Activated T-cell treated with anti-CD3 and anti-CD28 coated beads, Interleukin-2, amount 50 U/mL, for 4 hours (primary cell): ENCODE measurements at regions not wholly inside any gene's neighbourhood (a gene's known extent, or its start where the extent isn't known, plus 50 kb on each side); places are given as distances from the start of the nearest gene placed in this dataset.
A peak's percentile ranks its signal among the peaks of the same experiment; 100 is the strongest.
"Not testable (repeated sequence)": the region's sequence is repeated elsewhere in the genome, so short reads cannot be mapped to it uniquely, and the experiment has no call there.

ENCODE experiments used
- ATAC-seq, 2 donors: fragments of 200-7000 bp; cut with Tn5 transposase; one replicate each; pipeline ENCODE4 v1.10.0; 2021
- DNase-seq: peaks from one replicate; pipeline ENCODE4 v3.0.0-alpha.2; 2020
- H3K27me3 Mint-ChIP-seq: one replicate; pipeline ENCODE4 v1.8.0; 2021; ENCODE audit warnings: low read depth, mixed read lengths
- H3K36me3 Mint-ChIP-seq: one replicate; pipeline ENCODE4 v1.8.0; 2022; ENCODE audit warnings: mixed read lengths; ENCODE audit not compliant: insufficient read depth
- H3K4me1 Mint-ChIP-seq: one replicate; pipeline ENCODE4 v1.8.0; 2021; ENCODE audit warnings: low read depth, mixed read lengths
- H3K4me3 Mint-ChIP-seq: one replicate; pipeline ENCODE4 v1.8.0; 2021; ENCODE audit warnings: mild to moderate bottlenecking, moderate library complexity, mixed read lengths
- H3K9me3 Mint-ChIP-seq: one replicate; pipeline ENCODE4 v1.8.0; 2021; ENCODE audit warnings: mixed read lengths

DNA sequence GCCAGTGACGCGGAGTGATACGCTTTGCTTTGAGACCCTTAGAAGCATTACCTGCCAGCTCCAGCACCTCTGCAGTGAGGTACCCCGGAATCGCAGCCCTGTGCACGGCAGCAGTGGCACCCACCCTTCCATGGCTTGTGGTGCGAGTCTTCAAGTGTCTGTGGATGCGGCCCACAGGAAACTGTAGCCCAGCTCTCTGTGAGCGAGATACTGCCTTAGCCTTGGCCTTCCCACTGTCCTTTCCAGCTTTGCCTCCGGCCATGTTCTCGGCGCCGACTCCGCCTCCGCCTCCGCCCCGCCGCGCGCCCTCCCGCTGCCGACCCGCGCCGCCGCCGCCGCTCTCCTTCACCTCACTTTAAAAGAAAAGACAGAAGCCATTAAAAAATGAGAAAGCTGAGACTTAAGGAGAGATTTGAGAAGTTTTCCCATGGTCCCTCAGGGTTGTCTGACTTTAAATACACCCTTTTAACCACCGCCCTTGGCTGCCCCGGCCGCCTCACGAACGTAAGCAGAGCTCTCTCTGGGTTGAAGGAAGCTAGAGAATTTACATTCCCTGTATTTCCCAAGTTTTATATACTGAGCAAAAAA lies 78.5 kb upstream of the FAM174B start:
- Mint-ChIP-seq H3K27me3 (peaks cover 18% of the 10 kb centered on the region), H3K36me3 (no peaks in the 10 kb centered on the region), H3K4me1 (no peaks in the 10 kb centered on the region), H3K9me3 (no peaks in the 10 kb centered on the region), H3K4me3 (peak overlapping the region; percentile 79)
- ATAC-seq (peak; percentile 75 to 82), DNase-seq (no peak)

DNA sequence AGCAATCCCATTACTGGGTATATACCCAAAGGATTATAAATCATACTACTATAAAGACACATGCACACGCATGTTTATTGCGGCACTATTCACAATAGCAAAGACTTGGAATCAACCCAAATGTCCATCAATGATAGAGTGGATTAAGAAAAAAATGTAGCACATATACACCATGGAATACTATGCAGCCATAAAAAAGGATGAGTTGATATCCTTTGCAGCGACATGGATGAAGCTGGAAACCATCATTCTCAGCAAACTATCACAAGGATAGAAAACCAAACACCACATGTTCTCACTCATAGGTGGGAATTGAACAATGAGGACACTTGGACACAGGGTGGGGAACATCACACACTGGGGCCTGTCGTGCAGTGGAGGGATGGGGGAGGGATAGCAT lies 83.7 kb upstream of the FAM174B start:
- DNase-seq, H3K36me3 Mint-ChIP-seq, H3K9me3 Mint-ChIP-seq, H3K4me1 Mint-ChIP-seq, ATAC-seq, H3K4me3 Mint-ChIP-seq: not testable (repeated sequence)
- H3K27me3 Mint-ChIP-seq, result peaks cover 18% of the 10 kb centered on the region

DNA sequence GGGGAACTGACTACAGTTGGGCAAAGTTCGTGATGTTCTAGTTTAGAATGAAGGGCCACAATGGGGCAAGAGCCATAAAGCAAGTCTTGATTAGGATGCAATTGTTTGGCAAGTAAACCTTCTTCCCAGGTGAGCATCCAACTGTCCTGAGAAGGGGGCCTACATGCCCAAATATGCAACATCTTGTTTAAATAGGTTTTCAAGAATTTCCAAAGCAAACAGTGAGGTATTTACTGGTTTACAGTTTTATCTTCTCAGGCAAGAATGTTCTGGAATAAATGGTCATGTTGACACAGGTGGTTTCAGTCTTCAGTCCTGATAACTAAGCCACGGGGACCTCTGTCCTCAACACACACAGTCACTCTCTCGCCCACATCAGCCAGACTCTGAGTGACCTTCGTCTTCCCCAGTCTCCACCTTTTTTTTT lies 90.3 kb upstream of the FAM174B start:
- no peaks in the 10 kb centered on the region for H3K4me1 Mint-ChIP-seq
- H3K9me3 Mint-ChIP-seq, result no peaks in the 10 kb centered on the region
- H3K36me3 Mint-ChIP-seq, result no peaks in the 10 kb centered on the region
- H3K27me3 Mint-ChIP-seq, result peaks cover 1% of the 10 kb centered on the region
- ATAC-seq (no peak), DNase-seq (no peak)
- H3K4me3 Mint-ChIP-seq, result no peak overlapping the region

DNA sequence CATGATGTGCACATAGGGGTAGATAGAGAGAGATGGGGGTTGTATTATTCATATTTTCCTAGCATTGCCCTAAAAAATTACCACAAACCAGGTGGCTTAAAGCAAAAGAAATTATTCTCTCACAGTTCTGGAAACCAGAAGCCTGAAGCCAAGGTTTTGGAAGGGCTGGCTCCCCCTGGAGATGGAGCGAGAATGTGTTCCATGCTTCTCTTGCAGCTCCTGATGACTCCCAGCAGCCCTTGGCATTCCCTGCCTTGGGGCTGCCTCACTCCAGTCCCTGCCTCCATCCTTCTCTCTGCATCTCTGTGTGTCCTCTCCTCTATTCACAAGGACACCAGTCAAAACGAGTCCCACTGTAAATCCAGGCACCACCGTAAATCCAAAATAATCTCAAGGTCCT lies 91.5 kb upstream of the FAM174B start:
- Mint-ChIP-seq H3K36me3 (no peaks in the 10 kb centered on the region), H3K27me3 (no peaks in the 10 kb centered on the region), H3K4me3 (no peak overlapping the region), H3K4me1 (no peaks in the 10 kb centered on the region), H3K9me3 (no peaks in the 10 kb centered on the region)
- ATAC-seq, result no peak
- no peak for DNase-seq

DNA sequence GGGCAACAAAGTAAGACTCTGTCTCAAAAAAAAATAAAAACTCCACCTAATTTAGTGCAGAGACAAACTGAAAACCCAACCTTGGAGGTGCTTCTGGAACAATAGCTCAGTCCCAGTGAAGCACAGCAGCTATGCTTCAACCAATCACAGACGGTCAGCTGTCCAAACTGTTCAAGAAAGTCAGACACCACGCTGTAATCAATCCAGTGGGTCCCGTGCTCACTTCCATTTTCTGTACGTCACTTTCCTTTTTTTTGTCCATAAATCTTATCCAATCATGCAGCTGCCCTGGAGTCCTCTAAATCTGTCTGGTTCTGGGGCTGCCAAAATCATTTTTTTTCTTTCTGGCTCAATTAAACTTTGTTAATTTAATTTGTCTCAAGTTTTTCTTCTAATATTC lies 93.6 kb upstream of the FAM174B start:
- ATAC-seq (no peak), DNase-seq (no peak)
- Mint-ChIP-seq H3K36me3 (no peaks in the 10 kb centered on the region), H3K9me3 (no peaks in the 10 kb centered on the region), H3K4me1 (no peaks in the 10 kb centered on the region), H3K4me3 (no peak overlapping the region), H3K27me3 (no peaks in the 10 kb centered on the region)

DNA sequence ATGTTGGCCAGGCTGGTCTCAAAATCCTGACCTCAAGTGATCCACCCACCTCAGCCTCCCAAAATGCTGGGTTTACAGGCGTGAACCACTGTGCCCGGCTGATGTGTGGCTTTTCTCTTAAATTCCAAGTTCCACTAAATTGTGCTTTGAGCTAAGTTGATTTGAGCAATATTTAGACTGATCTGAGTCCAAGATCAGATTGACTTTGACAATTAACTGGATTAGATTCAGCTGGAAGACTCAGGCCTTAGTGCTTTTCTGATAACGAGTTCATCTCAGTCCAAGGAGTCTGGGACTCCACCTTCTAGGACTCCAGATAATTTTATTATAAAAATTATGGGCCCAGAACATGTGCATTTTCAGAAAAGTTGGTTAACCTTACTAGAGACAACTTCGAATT lies 94.4 kb upstream of the FAM174B start:
- no peak overlapping the region for H3K4me3 Mint-ChIP-seq
- no peaks in the 10 kb centered on the region for H3K9me3 Mint-ChIP-seq
- H3K36me3 Mint-ChIP-seq, result no peaks in the 10 kb centered on the region
- ATAC-seq (no peak), DNase-seq (no peak)
- H3K4me1 Mint-ChIP-seq, result no peaks in the 10 kb centered on the region
- H3K27me3 Mint-ChIP-seq, result no peaks in the 10 kb centered on the region

DNA sequence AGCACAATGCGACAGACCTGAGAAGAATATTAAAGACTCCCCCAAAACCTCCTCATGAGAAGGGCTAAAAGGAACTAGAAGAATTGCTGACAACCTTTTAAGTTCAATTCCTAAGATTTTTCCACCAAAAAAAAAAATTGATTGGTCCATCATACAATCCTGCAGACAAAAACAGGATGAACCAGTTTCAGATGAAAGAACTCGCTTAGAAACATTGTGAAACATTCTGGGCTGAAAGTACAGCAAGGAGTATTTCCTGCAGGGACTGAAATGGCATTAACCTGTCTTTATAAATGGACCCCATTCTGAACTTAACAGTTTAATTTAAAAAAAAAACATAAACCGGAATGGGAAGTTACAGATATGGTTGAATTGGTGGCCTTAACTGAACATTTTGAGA lies 96.0 kb upstream of the FAM174B start:
- ATAC-seq (no peak), DNase-seq (no peak)
- Mint-ChIP-seq H3K9me3 (no peaks in the 10 kb centered on the region), H3K4me1 (no peaks in the 10 kb centered on the region), H3K4me3 (no peak overlapping the region), H3K27me3 (peaks cover 2% of the 10 kb centered on the region), H3K36me3 (peaks cover 2% of the 10 kb centered on the region)

DNA sequence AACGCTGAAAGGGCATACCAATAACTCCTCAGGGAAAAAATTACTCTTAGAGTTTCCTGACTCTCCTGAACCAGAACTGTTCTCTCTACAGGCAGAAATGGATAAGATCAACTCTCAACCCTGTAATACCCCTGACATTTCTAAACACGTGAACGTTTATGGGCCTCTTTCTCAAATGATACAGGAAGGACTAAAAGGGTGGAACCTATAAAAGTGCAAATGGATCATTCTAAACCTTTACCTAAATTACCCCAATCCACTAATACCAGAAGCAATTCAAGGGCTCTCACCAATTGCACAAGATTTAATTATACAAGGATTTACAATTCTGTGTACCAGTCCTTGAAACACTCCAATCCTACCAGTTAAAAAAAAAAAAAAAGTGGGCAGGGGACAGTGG lies 98.0 kb upstream of the FAM174B start:
- H3K4me3 Mint-ChIP-seq, result no peak overlapping the region
- H3K36me3 Mint-ChIP-seq, result peaks cover 2% of the 10 kb centered on the region
- ATAC-seq (no peak), DNase-seq (no peak)
- H3K27me3 Mint-ChIP-seq, result peaks cover 2% of the 10 kb centered on the region
- no peaks in the 10 kb centered on the region for H3K9me3 Mint-ChIP-seq
- no peaks in the 10 kb centered on the region for H3K4me1 Mint-ChIP-seq

DNA sequence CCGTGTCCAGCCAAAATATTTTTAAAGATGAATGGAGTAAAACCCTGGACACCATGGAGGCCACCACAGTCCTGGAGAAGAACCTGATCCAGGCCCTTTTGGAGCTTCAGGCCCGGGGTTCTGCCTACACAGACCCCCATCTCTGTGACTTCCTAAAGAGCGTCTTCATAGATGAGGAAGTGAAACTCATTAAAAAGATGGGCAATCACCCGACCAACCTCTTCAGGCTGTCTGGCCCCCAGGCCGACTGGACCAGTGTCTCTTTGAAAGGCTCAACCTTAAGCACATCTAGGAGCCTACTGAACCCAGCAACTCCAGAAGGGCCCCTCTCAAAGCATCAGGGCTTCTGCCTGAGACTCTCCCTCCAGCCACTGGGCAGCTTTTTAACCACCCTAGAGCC lies 107.9 kb upstream of the FAM174B start:
- Mint-ChIP-seq H3K27me3 (no peaks in the 10 kb centered on the region), H3K4me3 (no peak overlapping the region), H3K4me1 (no peaks in the 10 kb centered on the region), H3K9me3 (no peaks in the 10 kb centered on the region), H3K36me3 (no peaks in the 10 kb centered on the region)
- no peak for ATAC-seq
- no peak for DNase-seq

DNA sequence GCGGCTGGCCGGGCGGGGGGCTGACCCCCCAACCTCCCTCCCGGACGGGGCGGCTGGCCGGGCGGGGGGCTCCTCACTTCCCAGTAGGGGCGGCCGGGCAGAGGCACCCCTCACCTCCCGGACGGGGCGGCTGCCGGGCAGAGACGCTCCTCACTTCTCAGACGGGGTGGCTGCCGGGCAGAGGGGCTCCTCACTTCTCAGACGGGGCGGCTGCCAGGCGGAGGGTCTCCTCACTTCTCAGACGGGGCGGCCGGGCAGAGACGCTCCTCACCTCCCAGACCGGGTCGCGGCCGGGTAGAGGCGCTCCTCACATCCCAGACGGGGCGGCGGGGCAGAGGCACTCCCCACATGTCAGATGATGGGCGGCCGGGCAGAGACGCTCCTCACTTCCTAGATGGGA lies 112.6 kb upstream of the FAM174B start:
- not testable (repeated sequence) for ATAC-seq, H3K36me3 Mint-ChIP-seq, H3K27me3 Mint-ChIP-seq, H3K9me3 Mint-ChIP-seq, H3K4me1 Mint-ChIP-seq, H3K4me3 Mint-ChIP-seq, DNase-seq

DNA sequence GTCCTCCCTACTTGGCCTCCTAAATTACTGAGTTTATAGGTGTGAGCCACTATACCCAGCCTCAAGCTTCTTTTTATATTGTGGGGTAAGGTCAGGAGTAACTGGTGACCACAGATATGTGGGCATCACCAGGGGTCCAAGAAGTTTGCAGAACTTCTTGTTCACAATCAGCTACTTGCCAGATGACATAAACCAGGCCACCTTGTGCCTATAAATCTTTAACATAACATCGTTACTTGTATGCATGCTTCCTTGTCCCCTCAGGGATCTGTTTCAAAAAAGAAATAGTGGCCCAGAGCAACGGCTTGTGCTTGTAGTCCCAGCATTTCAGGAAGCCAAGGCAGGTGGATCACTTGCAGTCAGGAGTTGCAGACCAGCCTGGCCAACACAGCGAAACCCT lies 115.1 kb upstream of the FAM174B start:
- H3K4me3 Mint-ChIP-seq, result no peak overlapping the region
- no peaks in the 10 kb centered on the region for H3K36me3 Mint-ChIP-seq
- H3K4me1 Mint-ChIP-seq, result no peaks in the 10 kb centered on the region
- ATAC-seq (no peak), DNase-seq (no peak)
- H3K9me3 Mint-ChIP-seq, result no peaks in the 10 kb centered on the region
- H3K27me3 Mint-ChIP-seq, result no peaks in the 10 kb centered on the region

DNA sequence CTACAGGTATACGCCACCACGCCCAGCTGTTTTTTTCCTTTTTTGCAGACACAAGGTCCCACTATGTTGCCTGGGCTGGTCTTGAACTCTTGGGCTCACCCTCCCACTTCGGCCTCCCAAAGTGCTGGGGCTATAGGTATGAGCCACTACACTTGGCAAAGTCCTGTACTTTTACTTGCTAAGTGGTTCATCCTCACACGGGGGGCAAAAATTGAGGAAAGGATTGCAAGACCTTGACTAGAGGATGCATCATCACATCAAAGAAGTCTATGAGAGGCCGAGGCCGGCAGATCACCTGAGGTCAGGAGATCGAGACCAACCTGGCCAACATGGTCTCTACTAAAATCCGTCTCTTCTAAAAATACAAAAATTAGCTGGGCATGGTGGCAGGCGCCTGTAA lies 116.5 kb upstream of the FAM174B start:
- no peaks in the 10 kb centered on the region for H3K4me1 Mint-ChIP-seq
- ATAC-seq, result no peak
- H3K4me3 Mint-ChIP-seq, result no peak overlapping the region
- H3K27me3 Mint-ChIP-seq, result no peaks in the 10 kb centered on the region
- H3K9me3 Mint-ChIP-seq, result no peaks in the 10 kb centered on the region
- H3K36me3 Mint-ChIP-seq, result no peaks in the 10 kb centered on the region
- no peak for DNase-seq

DNA sequence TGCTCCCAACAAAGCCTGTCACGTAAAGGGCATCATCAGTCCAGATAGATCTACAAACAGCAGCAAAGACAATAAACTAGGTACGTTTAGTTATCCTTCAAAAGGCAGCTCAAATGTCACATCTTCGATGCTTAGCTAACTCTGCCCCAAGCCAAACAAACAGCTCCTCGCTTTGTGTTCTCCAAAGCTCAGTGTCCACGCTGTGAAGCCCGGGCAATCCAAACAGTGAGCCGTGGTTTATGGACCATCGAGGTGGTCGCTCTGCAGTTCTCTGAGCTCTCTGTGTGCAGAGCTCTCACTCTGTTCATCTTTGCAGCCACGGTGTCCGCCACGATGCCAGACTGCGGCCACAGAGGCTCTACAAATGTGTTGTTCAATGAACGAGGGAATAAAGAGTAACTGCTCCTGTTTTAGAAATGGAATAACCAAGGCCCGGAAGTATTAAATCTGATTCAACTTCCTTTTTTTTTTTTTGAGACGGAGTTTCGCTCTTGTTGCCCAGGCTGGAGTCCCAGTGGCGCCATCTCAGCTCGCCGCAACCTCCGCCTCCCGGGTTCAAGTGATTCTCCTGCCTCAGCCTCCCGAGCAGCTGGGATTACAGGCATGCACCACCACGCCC lies 117.2 kb upstream of the FAM174B start:
- ATAC-seq, result no peak

DNA sequence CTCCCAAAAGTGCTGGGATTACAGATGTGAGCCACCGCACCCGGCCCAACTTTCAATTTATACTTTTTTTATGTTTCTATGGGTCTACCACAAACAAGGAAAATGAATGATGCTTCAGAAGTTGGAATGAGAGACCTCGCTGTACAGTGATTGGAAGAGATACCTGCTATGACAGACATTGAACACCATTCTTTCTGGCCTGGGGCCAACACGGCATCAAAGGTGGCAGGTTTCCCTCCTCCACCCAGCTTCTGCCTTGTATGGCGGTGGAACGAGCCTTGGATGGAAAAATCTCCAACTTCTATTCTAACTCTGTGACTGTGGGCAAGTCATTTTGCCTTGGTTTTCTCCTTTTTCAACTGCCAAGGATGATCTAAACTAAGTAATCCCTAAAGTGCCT lies 117.8 kb upstream of the FAM174B start:
- Mint-ChIP-seq H3K4me3 (no peak overlapping the region), H3K9me3 (no peaks in the 10 kb centered on the region), H3K4me1 (no peaks in the 10 kb centered on the region), H3K36me3 (no peaks in the 10 kb centered on the region), H3K27me3 (no peaks in the 10 kb centered on the region)
- DNase-seq (no peak), ATAC-seq (no peak)

More for the DNA sequence above, 117.2 kb upstream of the FAM174B start:
- no peaks in the 10 kb centered on the region for H3K9me3 Mint-ChIP-seq
- no peaks in the 10 kb centered on the region for H3K36me3 Mint-ChIP-seq
- H3K27me3 Mint-ChIP-seq, result no peaks in the 10 kb centered on the region
- no peaks in the 10 kb centered on the region for H3K4me1 Mint-ChIP-seq
- no peak for DNase-seq
- no peak overlapping the region for H3K4me3 Mint-ChIP-seq

DNA sequence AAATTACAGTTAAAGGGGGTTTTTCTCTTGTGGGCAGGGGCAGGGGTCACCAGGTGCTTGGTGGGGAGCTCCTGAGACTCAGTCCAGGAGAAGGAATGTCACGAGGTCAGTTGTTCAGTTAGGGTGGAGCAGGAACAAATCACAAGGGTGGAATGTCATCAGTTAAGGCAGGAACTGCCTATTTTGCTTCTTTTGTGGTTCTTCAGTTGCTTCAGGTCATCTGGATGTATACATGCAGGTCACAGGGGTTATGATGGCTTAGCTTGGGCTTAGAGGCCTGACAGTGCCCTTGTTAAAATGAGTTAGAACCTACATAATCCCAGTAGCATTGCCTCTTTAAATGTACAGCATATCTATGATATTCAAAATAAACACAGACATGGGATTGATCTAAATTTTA lies 120.2 kb upstream of the CHD2 start:
- DNase-seq (no peak), ATAC-seq (no peak)
- peaks cover 6% of the 10 kb centered on the region for H3K36me3 Mint-ChIP-seq
- no peaks in the 10 kb centered on the region for H3K4me1 Mint-ChIP-seq
- H3K4me3 Mint-ChIP-seq, result no peak overlapping the region
- peaks cover 7% of the 10 kb centered on the region for H3K9me3 Mint-ChIP-seq
- no peaks in the 10 kb centered on the region for H3K27me3 Mint-ChIP-seq
